NCI-H2081 treated with DMSO at 0.1 percent for 48 hours (cell line): ENCODE measurements at regions not wholly inside any gene's neighbourhood (a gene's known extent, or its start where the extent isn't known, plus 50 kb on each side); places are given as distances from the start of the nearest gene placed in this dataset.

Experiments used
- DNase-seq: peaks from one replicate; lab custom pipeline; 2025; lab: John Stamatoyannopoulos, UW

DNA sequence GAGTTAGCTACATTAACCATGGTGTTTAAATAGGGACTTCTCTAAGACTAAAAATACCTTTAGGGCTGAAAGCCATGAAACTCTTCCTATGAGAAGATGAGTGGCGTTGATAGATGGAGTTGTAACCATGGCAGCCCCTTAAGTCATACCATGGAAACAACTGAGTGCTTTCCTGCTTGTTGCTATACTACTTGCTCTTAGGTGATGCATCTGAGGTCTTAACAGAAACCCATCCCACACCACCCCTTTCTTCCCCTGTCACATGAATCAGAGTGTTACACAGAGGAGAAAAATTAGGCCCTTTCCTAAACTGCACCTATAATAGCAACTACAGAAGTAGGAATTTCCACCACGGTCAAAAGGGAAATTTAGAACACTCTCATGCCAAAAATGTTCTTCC, 64.3 kb upstream of the ZC3H12C start:
- DNase-seq: no peak

DNA sequence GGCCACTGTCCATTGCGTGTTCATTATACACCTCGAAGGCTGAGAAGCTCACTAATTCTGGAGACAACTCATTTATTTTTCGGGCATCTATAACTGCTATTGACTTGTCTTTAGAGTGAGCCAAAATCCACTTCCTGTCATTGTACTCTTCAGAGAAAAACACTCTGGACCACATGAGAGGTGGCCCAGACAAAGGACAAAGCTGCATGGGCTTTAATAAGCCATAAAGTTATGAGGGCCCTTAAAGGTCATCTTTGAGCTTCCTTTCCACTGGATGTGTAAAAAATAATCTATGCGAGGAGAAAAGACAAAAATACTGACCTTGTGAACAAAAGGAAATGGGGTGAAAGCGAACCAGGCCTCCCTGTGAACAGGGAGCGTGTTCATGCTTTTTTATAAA, 63.5 kb upstream of the ZC3H12C start:
- DNase-seq: no peak

DNA sequence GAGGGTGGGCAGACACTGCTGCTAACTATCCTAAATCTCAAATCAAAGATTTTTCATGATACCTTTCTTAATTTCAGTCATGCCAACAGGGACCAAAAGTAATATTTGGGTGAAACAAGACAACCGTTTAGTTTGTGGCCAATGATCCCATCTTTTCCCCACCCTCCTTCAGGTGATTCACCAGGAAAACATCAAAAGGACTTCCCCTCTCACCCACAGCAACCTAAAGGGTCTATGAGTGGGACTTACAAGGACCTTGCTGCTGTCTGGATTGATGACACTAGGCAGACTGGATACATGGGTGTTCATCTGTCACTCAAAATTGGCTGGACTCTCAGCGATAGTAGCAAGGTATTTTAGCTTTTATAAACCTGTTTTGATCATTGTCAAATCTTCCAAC, 62.0 kb upstream of the ZC3H12C start:
- DNase-seq: no peak

DNA sequence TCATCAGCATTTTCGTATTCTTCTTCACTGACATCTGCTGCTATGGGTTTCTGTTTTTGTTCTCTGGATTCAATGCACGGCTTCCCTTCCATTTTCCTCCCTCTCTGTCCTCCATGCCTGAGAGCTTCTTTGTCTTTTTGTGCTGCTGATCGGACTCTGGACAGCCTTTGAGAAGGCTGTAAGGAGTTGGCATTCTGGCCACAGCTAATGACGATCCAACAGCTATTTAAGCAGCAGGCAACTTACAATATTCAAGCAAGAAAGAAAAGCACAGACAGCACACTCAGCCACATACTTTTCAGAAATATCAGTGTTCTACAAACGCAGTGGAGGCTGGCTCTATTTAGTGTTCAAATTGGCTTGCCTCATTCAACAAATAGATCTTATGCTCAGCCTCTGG, 60.9 kb upstream of the ZC3H12C start:
- DNase-seq: no peak

DNA sequence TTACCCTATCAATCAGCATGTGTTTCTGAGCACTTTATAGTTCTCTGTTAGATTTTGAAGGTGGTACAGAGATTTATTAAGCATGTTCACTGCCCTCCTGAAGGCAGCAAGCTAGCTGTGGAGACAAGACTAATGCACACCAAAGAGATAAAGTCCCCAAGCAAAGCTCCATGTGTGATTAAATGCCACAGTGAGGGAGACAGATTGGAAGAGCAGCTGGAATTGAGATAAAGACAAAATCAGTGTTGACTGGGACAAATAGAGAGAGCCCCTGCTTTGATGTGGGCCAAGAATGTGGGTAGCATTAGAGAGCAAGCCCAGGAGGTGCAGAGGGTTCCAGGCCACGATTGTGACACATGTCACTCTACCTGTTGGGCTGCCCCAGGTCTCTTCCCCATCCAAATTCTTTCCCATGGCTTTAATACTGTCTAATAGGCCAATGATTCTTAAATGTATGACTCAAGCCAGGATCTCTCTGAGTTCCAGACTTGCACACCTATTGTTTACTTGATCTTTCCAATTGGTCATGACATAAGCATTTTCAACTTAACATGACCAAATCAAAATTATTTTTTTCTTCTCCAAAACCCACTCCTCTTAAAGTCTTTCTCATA, 60.1 kb upstream of the ZC3H12C start:
- no peak for DNase-seq

DNA sequence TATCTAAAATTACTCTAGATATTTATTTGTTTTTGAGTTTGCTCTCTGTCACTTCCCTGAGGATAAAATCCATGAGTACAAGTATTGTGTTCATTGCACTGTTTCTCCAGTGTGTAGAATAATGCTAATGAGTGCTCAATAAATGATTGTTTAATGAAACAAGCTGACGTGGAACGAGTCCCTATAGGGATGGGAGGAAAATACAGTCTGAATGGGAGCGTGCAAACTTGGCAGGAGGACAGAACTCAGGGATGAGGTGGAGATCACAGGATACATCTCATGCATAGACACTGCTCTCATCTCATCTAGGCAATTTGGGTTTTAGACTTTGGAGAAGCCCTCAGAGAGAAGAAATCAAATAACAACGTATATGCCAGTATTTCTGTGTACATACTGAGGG, 58.4 kb upstream of the ZC3H12C start:
- DNase-seq: no peak

DNA sequence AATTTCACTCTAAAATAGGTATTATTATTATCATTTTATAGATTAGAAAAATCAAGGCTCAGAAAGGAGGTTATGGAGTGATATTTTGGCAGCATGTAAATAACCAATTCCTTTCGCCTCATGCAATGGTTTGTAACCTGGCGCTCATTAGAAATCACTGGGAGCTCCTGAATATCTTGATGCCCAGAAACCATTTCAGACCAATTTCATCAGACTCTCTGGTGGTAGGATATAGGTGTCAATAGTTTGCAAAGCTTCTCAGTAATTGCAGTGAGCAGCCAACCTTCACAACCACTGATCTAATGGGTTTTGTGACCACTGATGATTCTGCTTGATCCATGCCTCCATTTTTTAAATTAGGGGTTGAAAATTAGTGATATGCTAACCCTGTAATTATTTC, 57.8 kb upstream of the ZC3H12C start:
- DNase-seq: no peak

DNA sequence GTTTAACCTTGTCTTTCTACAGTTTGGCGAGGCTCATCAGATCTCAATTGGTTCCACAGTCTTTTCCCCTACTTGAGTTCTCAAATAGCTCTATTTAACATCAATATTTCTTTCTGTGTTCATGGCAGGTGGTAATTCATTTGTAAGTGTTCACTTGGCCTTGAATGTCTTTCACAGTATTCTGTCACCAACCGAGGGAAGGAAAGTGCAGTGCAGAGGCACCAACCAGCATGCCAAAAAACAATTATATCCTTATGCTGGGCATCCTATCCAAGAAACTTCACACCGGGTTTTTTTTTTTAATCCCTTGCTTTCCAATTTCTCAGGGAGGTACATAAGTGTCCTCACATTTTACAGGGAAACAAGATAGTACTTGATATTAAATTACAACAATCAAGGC, 55.0 kb upstream of the ZC3H12C start:
- DNase-seq: no peak
